ENCODE measurements at regions not wholly inside any gene's neighbourhood (a gene's known extent, or its start where the extent isn't known, plus 50 kb on each side); places are given as distances from the start of the nearest gene placed in this dataset.

GRCh38 chr6:126764104-126764503 is 354.4 kb upstream of the RSPO3 start:
- no peak for DNase-seq

DNA sequence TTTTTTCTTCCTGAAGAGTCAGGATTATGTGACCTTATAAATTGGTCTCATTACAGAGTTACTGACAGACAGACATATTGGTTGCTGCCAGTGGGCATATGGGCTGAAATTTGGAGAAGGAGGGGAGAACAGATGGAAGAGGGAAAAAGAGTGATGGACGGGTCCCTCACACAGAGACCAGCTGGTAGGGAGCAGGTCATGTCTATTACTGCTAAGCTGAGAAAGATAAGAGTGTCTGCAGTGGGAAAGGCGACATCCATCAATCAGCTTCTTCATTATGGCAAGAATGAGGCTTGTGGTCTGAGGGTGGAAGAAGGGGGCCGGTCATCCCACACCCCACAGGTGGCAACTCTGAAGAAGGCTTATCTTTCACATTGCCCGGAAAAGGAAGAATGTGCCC is 353.8 kb upstream of the RSPO3 start:
- no peak for DNase-seq

DNA sequence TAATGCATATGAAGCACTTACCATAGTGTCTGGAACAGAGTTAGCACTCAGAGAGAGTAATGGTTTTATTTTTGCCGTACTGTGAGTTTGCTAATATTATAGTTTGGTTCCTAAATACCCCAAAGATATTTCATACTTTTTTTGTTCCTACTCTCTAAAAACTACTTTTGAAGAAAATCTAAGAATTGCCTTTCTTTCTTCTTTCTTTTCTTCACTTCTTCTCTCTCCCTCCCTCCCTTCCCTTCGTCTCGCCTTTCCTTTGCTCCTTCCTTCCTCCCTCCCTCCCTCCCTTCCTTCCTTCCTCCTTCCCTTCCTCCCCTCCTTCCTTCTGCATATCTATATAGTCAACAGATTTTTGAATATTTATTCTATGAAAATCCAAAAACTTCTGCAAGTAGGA is 351.7 kb upstream of the RSPO3 start:
- DNase-seq = no peak

- no peak for DNase-seq
Observed at GRCh38 chr6:126767711-126768110, 350.8 kb upstream of the RSPO3 start.

- no peak for DNase-seq
Observed at GRCh38 chr6:126770176-126770575, 348.3 kb upstream of the RSPO3 start.

DNA sequence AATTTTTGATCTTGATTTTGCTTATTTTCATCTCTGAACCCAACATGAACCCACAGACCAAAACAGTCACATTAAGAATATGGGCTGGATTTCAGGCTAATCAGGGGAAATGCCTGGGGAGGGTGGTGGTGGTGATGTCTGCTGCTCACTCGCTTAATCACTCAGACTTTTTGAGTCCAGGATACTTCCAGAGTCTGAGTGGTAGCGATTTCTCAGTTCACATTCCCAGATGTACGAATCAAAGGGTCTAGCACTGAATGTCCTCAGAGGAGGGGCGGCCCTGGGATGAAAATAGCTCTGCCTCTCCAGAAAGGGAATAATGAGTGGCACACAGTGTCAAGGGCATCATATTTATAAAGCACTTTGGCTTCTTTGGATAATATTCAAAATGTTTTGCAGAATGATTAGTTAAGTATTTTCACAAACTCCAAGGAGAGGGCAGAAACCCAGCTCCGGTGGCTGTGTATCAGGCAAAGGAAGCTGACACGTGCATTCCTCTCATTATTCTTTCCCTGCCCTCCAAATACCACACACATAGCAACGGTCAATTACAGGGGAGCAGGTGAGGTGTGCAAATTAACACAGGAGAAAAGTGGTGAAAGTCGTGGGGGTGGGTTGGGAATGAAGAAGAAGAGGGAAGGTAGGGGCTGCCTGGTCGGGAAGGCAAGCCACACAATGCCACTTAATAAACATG is 345.2 kb upstream of the RSPO3 start:
- DNase-seq = no peak

GRCh38 chr6:126779331-126779730 is 339.1 kb upstream of the RSPO3 start:
- DNase-seq = no peak

GRCh38 chr6:126781582-126781981 is 336.9 kb upstream of the RSPO3 start:
- DNase-seq = no peak

- no peak for DNase-seq
Observed at GRCh38 chr6:126784161-126784790, 334.2 kb upstream of the RSPO3 start.

GRCh38 chr6:126786262-126786661 is 332.2 kb upstream of the RSPO3 start:
- DNase-seq = no peak

DNA sequence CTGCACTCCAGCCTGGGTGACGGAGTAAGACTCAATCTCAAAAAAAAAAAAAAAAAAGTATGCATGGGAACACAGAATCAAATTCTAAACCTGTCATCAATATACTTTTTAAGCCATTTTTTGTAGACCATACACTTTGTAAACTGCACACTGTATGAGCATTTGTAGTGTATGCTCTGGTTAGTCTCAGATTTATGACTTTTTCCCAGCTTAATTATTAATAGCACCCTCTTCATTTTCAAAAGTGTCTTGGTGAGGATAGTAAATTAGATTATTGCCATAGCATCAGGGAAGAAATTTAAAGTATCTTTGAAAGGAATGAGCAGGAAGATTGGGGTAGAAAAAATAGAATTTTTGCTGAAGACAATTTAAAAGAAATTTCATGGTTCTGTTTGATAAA is 330.8 kb upstream of the RSPO3 start:
- no peak for DNase-seq

- no peak for DNase-seq
Observed at GRCh38 chr6:126788861-126789365, 329.6 kb upstream of the RSPO3 start.

- peak; percentile 67 for DNase-seq
Observed at GRCh38 chr6:126792340-126793085, 326.0 kb upstream of the RSPO3 start.

GRCh38 chr6:126795161-126795560 is 323.3 kb upstream of the RSPO3 start:
- DNase-seq = no peak

GRCh38 chr6:126797981-126798380 is 320.5 kb upstream of the RSPO3 start:
- DNase-seq = no peak

GRCh38 chr6:126803769-126804168 is 314.7 kb upstream of the RSPO3 start:
- no peak for DNase-seq

DNA sequence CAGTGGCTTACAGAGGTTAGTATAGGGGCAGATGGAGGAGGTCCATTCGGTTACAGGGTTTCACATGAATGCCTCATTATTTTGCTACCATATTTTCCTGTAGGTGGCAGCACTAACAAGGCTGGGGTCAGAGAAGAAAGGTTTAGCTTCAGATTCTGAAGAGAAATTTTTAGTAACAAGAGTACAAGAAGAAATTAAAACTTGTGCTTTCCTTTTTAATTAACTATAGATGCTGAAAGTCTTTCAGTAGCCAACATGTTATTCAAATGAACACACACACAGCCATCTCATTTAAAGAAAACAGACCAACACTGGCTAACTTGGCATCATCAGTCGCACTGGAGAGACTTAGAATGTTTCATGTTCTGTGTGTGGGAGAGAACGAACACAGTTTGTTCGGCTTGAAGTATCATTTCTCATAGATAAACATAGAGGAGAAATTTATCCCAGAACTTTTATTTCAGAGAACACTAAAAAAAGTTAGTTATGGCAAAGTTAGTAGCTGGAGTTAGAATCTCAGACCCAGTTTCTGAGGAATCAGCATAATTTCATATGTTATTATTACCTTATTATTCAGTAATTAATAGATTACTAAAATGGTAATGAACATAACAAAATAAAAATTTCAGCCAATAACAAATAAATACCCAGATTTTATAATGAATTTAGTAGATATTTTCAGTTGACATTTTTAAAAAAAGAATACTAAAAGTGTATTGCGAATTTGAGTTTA is 314.0 kb upstream of the RSPO3 start:
- DNase-seq = peak; percentile 43

DNA sequence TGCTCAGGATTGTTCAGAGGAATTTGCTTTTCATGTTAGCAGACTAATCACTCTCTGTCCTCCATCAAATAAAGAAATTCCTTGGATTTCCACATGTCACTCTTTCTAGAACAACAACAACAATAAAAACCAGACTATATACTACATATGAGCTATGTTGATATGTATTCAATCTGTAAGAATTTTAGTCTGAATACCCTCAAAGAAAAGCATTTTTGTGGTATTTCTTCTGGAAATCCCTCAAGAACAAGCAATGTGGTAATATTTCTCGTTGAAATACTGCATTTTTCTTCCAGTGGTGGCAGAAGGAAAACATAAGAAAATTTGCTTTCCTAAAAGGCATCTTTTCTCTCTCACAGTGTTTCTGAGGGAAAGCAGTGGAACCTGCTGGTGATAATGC is 312.6 kb upstream of the RSPO3 start:
- no peak for DNase-seq

- DNase-seq = no peak
Observed at GRCh38 chr6:126807876-126808275, 310.6 kb upstream of the RSPO3 start.

- peak; percentile 68 for DNase-seq
Observed at GRCh38 chr6:126811321-126811720, 307.1 kb upstream of the RSPO3 start.

DNA sequence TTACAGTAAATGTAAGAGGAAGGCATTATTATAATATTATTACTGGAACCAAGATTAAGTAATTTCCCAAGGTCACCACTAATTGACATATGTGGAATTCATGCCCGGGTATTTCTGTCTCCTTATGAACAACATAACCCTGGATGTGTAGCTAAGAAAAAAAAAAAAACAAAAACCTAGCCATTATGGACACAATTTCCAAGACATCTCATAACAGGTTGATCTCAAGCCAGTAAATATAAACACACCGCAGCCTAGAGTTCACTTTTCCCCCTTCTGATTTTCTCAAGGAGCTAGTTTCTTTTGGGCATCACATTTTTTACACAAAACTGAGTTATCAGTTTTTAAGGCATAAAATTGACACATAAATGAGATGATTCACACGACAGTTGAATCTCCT is 306.5 kb upstream of the RSPO3 start:
- DNase-seq = no peak

DNA sequence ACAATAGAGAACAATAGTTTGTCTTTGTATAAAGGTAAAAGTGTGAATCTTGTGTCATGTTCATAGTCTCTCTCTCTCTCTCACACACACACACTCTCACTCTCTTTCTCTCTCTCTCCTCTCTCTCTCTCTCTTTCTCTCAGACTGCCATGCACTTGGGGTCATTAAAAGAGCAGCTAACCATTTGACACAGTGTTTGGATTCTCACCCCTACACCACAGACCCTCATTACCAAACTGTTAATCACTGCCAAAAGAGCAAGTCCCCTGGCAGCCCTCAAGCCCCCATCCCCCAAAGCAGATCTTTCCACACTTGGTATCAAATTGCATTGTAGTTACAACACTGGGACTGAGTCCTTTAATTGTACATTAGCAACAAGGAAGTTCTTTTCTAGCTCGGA is 305.8 kb upstream of the RSPO3 start:
- no peak for DNase-seq

GRCh38 chr6:126820634-126821033 is 297.8 kb upstream of the RSPO3 start:
- no peak for DNase-seq

Data from femur (tissue), 1 donor.